Stimulated activated CD8-positive, alpha-beta memory T cell treated with anti-CD3 and anti-CD28 coated beads, Interleukin-7, amount 100 ng/mL, for 4 hours (primary cell): ENCODE measurements at regions not wholly inside any gene's neighbourhood (a gene's known extent, or its start where the extent isn't known, plus 50 kb on each side); places are given as distances from the start of the nearest gene placed in this dataset.
"Not testable (repeated sequence)": the region's sequence is repeated elsewhere in the genome, so short reads cannot be mapped to it uniquely, and the experiment has no call there.

ENCODE experiments used
- DNase-seq, 2 donors: peaks; one replicate each; pipeline ENCODE4 v3.0.0-alpha.2; 2020; ENCODE audit warnings: low read depth in 2 of 2

DNA sequence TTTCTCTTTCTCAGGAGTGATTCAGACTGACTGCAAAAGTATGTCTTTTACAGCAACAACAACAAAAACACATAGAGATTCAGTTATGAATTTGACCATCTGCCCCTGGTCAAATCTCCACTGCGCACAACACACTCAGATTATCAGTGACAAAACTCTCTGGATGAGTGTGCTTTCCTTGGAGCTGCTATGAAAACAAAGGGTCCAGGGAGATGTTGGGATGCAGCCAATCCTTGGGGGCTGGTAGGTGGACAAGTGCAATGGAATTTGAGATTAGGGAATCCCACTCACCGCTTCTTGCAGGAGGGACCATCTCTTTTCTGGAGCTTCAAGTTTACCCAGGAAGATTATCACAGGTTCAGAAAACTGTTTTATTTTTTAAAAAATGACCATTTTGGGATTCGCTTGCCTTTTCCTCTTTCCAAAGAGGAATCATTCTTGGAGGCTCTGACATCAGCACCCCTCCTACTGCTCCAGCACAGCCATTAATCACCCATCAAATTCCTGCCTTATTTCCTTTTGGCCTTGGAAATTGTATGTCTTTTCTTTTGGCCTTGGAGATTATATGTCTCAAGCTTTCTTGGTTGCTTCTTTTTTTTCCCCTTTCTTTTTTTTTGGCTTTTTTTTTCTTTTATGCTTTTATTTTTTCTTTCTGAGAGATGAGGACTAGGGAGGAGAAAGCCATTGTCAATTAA, 311.8 kb downstream of the TSHZ3 start:
- no peak for DNase-seq

DNA sequence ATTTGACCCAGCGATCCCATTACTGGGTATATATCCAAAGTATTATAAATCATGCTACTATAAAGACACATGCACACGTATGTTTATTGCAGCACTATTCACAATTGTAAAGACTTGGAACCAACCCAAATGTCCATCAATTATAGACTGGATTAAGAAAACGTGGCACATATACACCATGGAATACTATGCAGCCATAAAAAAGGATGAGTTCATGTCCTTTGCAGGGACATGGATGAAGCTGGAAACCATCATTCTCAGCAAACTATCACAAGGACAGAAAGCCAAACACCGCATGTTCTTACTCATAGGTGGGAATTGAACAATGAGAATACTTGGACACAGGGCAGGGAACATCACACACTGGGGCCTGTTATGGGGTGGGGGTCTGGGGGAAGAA, 317.8 kb downstream of the TSHZ3 start:
- DNase-seq, result not testable (repeated sequence)

DNA sequence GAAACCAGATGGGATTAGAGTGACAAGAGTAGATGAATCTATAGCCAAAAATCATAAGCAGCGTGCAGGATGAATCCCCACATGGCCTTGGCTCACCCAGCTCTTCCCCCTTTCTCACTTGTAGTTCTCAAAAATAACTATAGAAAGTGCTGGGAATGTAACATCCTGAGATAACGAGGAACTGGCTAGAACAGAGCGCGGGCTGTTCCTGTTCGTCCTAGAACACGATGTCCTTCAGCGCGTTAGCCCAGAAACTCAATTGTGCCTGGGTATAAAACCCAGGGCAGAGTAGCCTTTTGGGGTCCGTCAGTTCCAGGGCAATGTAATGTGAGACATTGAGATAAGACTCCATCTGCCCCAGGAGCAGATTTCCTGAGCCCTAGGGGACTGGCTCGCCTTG, 326.2 kb downstream of the TSHZ3 start:
- DNase-seq, result no peak

DNA sequence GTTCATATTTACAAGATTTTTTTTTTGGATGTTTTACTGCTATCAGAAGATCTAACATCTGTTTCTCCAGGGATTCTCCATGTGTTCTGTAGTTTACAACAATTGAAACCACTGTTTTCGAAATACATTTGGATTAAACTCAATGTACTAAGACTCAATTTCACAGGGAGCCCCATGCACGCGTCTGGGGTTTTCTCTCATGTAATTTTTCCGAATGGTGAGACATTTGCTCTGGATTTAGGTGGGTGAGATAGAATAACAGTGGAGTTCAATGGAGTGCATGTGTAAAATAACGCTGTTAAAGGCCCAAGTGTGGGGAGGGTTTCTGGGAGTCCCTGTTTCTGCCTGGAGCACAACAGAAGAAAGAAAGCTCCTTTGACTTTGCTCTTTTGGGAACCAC, 330.3 kb downstream of the TSHZ3 start:
- DNase-seq, result no peak

DNA sequence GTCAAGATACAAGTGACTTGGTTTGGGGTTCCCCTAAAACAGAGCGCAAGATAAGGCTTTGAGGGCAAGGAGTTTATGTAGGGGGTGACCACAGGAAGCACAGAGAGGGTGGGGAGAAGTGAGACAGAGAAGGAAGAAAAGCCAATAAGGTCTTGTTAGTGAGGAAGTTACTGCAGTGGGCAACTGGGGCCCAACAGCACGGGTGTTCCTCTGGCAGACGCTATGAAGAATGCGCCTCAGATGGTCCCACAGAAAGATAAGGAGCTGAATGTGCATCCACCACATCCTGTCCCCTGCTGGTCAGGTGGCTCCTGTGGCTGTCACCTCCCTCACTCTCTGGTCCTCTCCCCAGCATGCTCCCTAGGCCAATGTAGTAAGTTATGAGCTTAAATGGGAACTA, 333.5 kb downstream of the TSHZ3 start:
- DNase-seq, result no peak

DNA sequence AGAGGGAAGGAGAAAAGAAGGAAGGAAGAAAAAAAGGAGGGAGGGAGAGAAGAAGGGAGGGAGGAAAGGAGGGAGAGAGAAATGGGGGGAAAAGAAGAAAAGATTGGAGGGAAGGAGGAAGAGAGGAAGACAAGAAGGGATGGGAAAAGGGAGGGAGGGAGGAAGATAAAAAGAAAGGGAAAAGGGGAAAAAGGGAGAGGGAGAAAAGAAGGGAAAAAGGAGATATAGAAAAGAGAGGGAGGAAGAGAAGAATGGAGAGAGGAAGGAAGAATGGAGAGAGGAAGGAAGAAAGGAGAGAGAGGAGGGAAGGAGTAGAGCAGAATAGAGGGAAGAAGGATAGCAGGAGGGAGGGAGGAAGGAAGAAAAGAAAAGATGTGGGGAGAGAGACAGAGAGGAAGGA, 334.6 kb downstream of the TSHZ3 start:
- no peak for DNase-seq

DNA sequence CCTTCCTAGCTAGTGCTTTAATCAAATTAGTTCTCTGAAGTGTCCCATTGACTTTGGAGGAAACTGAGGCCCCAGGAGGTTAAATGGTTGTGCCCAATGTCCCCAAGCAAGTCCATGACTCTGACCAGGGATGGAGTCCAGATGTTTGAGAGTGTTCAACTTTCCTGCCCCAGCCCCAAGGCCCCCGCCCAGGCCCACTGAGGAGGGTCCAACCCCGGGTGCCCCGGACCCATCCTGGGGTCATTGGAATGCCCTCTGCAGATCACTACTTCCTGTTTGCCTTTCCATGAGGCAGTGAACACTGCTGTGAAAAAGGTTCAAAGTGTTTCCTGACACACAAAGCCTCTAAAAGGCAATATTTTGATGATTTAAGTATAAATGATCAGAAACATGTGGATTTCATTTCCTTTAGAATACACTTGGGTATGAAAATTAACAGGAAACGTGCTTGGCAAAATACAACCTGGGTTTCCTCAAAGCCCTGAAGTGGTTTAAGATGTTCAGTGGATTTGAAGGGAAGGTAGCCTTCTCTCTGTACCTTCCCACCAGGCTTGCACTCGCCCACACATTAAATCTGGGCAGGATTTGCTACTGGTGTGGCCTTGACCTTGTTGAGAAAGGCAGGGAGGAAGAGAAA, 335.7 kb downstream of the TSHZ3 start:
- DNase-seq, result no peak

DNA sequence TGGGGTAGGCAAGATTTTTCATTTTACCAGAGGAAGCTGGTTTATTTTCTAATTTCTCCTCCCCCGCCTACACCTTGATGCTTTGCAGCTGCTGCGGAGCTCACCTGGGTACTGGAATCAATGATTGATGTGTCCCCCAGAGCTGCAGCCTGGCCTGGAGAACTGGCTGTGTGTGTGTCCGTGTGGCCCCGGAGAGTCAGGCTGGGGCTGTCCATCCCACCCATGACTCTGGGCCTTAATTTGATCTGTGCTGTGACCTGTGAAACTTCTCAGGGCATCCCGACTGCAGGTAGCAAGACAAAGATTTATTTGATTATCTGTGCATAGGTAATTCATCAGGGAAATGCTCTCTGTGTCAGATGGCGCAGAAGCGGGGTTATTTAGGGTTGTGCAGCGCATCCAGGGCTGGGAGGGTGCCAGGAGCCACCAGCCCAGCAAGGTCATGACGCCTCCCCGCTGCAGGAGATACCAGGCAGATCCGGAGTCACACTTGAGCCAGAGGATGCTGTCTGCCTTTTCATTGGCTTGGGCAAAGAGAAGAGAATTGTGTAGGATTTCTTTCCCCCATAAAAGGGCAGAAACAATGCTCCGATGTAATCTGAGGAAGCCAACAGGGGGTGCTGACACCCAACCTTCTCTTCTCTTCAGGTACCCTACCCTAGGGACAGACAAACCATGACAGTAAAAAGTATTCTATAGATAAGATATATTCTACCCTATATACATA, 346.6 kb downstream of the TSHZ3 start:
- DNase-seq, result no peak

DNA sequence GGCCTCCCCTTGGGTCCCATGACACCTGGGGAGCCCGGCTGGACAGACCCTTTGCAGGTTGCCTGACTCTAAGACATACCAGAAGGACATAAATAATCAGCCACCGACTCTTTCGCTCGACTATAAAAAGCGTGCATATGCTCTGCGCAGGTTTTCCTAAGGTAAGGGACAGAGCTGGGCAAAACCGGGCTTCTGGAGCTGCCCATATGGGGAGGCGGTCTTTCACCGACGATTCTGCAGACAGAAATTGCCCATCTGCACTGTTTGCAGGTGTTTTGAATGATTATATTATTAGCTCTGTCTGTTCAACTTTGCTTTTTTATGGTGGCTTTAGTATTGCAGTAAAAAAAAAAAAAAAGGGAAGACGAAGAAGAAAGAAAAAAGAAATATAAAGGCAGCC, 347.2 kb downstream of the TSHZ3 start:
- no peak for DNase-seq

DNA sequence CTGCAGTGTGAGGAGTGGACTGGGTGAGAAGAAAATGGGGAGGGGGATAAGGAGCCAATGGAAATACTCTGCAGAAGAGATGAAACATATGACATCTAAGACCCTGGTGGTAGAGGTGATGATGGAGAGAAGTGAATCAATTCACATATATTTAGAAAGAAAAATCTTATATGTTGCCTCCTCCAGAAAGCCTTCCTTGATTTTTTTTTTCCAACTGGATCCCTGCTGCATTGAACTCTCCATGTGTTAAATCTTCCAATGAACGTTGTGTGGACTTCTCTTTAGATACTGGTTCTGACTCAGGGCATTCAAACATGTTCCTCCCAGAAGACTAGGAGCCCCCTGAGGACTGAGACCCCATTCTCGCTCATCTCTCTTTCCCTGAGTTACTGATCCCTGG, 348.3 kb downstream of the TSHZ3 start:
- no peak for DNase-seq

DNA sequence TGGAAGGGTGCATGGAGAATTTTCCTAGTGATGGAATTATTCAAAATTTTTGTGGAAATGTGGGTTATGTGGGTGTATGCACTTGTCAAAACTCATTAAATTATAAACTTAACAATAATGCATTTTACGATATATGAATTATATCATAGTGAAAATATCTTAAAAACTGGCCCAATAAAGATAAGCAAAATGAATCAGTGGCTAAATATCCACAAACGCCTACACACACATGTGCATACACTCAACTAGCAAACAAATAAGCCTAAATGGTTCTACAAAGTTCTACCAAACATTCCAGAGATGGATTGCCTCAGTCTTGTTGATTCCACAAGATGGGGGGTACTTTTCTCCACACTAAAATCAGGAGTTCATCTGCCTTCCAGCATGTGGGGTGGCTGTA, 349.5 kb downstream of the TSHZ3 start:
- DNase-seq, result no peak

DNA sequence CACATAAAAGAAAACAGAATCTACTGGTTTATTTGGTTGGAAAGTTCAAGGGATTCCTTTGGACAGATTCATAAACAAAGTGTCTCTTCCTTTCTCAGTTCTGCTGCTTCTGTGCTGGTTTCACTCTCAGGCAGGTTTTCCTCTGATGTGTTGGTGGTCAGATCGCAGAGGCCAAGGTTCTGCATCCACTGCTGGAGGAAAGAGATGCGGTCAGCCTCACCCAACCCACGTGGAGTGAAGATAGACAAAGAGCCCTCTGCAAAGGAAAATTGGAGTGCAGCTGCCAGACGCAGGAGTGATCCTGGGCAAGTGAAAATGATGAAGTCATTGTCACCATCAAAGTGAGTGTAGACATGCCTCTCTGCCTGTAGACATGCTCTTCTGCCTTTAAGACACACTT, 352.0 kb downstream of the TSHZ3 start:
- DNase-seq, result no peak

DNA sequence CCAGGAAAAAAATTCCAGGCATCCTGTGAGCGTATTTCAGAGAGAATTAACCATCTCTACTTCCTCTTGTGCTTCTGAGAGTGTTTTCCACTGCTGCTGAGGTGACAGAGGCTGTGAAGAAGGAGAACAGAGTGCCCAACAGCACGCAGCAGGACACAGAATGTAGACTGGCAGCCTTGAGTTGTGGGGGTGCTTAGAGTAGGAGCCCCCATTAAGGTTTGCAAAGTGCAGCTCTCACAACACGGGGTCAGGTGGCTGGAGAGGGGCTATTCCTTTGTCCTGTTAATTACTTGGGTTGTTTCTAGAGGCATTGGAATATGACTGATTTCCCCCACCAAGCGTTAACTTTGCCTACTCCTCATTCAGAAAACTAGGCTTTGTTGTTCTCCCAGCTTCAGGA, 370.6 kb downstream of the TSHZ3 start:
- DNase-seq, result no peak

DNA sequence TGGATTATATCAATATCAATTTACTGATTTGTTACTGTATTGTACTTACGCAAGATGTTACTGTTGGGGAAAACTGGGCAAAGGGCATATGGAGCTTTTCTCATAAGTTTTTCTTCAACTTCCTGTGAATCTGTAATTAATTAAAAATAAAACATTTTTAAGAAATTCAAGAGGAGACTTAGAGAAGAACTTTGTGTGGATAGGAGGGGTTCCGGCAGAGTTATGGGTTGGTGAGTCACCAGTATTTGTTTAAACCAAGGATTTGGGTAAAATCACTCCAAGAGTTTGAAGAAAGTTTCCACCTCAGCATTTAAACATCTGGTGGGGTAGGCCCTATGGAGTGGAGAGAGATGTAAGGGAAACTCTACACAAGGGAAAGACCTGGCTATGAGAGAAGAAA, 379.6 kb downstream of the TSHZ3 start:
- no peak for DNase-seq

DNA sequence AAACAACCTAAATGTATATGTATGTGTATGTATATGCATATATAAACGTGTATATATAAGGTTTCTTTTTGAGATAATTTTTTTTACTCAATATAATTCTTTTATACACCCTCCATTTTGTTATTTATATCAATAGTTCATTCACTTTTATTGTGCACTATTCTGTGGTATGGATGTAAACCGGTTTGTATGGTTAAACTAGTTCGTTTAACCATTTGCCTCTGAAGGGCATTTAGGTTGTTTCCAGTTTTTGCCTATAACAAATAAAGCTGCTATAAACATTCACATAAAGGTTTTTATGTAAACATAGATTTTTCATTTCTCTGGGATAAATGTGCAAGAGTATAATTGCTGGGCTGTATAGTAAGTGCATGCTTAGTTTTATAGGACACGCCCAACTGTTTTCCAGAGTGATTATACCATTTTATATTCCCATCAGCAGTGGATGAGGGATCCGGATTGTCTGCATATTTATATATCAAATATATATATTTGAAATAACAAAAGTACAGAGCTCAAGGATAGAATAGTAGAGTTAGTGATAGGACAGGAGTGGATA, 380.3 kb downstream of the TSHZ3 start:
- DNase-seq, result no peak

DNA sequence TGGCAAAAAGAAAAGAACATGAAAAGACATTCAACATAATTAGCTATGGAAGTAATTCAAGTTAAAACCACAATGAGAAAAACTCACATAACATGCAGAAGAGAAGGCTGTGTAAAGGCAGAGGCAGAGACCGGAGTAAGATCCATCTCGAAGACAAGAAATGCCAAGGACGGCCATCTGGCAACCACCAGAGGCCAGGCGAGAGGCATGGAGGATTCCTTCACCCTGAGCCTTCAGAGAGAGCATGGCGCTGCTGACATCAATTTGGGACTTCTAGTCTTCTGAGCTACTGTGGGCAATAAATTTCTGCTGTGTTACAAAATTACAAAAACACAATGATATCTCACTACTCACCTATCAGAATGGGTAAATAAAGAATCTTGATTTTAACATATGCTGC, 381.0 kb downstream of the TSHZ3 start:
- DNase-seq, result no peak

DNA sequence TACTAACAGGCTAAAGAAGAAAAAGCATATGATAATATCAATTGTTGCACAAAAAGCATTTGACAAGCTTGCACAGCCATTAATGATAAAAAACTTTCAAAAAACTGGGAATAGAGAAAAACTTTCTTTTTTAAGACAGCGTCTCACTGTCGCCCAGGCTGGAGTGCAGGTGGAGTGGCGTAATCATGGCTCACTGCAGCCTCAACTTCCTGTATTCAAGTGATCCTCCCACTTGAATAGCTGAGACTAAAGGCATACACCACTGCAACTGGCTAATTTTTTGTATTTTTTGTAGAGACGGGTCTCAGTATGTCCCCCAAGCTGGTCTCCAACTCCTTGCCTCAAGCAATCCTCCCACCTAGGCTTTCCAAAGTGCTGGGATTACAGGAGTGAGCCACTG, 382.8 kb downstream of the TSHZ3 start:
- DNase-seq, result no peak

DNA sequence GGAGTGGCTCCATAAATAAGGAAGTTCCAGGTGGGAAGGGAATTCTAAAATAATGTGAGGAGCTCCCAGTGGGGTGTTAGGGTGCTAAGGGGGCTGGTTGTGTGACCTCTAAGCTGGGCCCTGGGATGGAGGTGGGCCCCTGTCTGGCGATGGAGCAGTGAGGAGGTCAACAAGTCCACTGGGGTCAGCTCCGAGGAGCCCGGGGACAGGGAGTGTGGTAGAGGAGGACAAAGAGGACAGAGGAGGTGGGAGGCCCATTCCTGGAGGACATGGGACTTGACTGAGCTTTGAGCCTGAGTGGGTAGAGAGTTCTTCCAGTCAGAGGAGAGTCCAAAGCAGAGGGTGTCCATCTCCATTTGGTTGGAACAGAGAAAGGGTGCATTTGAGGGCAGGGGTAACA, 390.2 kb downstream of the TSHZ3 start:
- no peak for DNase-seq

DNA sequence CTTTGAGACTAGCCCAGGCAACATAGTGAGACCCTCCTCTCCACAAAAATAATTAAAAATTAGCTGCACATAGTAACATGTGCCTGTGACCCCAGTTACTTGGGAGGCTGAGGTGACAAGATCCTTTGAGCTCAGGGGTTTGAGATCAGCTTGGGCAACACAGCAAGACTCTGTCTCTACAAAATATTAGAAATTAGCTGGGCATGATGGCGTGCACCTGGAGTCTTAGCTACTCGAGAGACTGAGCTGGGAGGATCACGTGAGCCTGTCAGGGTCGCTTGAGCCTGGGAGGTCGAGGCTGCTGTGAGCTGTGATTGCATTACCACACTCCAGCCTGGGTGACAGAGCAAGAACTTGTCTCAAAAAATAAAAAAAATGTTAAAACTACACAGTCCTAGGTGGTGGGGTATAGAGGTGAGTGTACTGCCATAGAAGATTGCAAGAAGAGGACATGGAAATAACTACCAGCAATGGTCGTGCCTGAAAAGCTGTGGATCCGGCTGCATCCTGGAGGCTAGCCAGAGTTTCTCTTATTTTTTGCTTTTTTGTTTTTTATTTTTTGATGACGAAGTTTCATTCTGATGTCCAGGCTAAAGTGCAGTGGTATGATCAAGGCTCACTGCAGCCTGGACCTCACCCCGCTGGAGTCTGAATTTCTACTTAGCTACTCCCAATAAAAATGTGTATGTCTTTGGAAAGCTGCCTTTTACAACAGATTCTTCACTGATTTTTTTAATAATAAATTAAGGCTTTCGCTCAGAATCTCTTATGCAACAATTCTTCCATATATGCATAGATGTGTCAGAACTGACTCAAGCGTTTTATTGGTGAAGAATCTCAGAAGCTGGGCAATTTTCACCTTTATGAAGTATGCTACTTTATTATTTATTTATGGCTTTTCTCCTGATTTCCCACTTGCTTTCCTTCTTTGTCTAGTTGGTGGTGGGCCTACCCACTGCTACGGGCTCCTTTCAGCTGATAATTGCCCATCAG, 393.8 kb downstream of the TSHZ3 start:
- DNase-seq, result no peak

DNA sequence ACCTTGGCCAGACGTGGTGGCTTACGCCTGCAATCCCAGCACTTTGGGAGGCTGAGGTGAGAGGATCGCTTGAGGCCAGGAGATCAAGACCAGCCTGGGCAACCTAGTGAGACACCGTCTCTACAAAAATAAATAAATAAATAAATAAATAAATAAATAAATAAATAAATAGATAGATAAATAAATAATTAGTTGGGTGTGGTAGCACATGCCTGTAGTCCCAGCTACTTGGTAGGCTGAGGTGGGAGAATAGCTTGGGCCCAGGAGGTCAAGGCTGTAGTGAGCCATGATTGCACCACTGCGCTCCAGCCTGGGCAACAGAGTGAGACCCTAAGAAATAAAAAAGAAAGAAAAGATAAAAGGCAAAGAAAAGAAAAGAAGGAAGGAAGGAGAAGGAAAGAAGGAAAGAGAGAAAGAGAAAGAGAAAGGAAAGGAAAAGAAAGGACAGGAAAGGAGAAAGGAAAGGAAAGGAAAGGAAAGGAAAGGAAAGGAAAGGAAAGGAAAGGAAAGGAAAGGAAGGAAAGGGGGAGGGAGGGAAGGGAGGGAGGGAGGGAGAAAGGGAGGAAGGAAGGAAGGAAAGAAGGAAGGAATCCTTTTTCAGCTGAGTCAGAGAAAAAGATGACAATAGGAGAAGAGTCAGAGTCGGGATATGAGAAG, 404.8 kb downstream of the TSHZ3 start:
- DNase-seq, result not testable (repeated sequence)
